H1 (cell line): ENCODE measurements at regions not wholly inside any gene's neighbourhood (a gene's known extent, or its start where the extent isn't known, plus 50 kb on each side); places are given as distances from the start of the nearest gene placed in this dataset.

ENCODE experiments used
- CTCF ChIA-PET: fragments of 300-600 bp; sonication (Branson Sonifier 250); formaldehyde crosslinking; loops from one replicate; lab custom pipeline; 2021; ENCODE audit not compliant: partially characterized antibody; lab: Charles Lee
- POLR2A ChIA-PET: fragments of 300-600 bp; sonication (Branson Sonifier 250); formaldehyde crosslinking; loops from one replicate; lab custom pipeline; 2021; ENCODE audit warnings: inconsistent platforms; ENCODE audit not compliant: partially characterized antibody; lab: Charles Lee
- DNase-seq, 2 experiments: peaks; one replicate each; pipeline versions ENCODE4 v3.0.0 to v3.0.0-alpha.2; 2010 to 2022; ENCODE audit warnings: low spot score in 2 of 2, low read depth in 1 of 2, mixed read lengths in 1 of 2
- FAIRE-seq: peaks from 2 replicates; lab custom pipeline; 2011; peaks lifted over from hg19 to GRCh38; lab: Jason Lieb, UNC
- H2AFZ ChIP-seq: 2 replicates; pipeline ENCODE4 v1.8.1; 2012; ENCODE audit warnings: low read length, inconsistent platforms
- H2AK5ac ChIP-seq: 2 replicates; pipeline ENCODE4 v1.6.1; 2013; ENCODE audit warnings: low read depth, low read length
- H2BK120ac ChIP-seq: replicated peaks from 2 replicates; pipeline ENCODE3; 2013; ENCODE audit warnings: low read depth, low read length, inconsistent platforms
- H2BK12ac ChIP-seq: 2 replicates; pipeline ENCODE4 v1.6.1; 2013; ENCODE audit warnings: low read depth, low read length
- H2BK15ac ChIP-seq: 2 replicates; pipeline ENCODE4 v1.6.1; 2013; ENCODE audit warnings: low read length
- H2BK20ac ChIP-seq: 2 replicates; pipeline ENCODE4 v1.6.1; 2013; ENCODE audit warnings: low read length
- H2BK5ac ChIP-seq: 2 replicates; pipeline ENCODE4 v1.6.1; 2013; ENCODE audit warnings: low read depth, low read length
- H3K14ac ChIP-seq: 2 replicates; pipeline ENCODE4 v1.6.1; 2013; ENCODE audit warnings: inconsistent platforms; ENCODE audit not compliant: insufficient read length
- H3K18ac ChIP-seq: 2 replicates; pipeline ENCODE4 v1.6.1; 2013; ENCODE audit warnings: low read length; ENCODE audit errors: extremely low read depth
- H3K23ac ChIP-seq: 2 replicates; pipeline ENCODE4 v1.6.1; 2013; ENCODE audit warnings: inconsistent platforms; ENCODE audit not compliant: insufficient read length
- H3K23me2 ChIP-seq: 2 replicates; pipeline ENCODE4 v1.6.1; 2013; ENCODE audit warnings: low read depth, low read length
- H3K27ac ChIP-seq: 2 replicates; pipeline ENCODE4 v1.6.1; 2011; ENCODE audit warnings: low read depth, low read length, inconsistent platforms
- H3K27me3 ChIP-seq, 4 experiments: replicated peaks in 1 of 4; 1 replicate in 1 of 4; 2 replicates in 3 of 4; pipeline versions ENCODE4 v1.6.1 to v1.8.1; 2011 to 2013; ENCODE audit warnings: low read length in 3 of 4, mild to moderate bottlenecking in 3 of 4, inconsistent platforms in 2 of 4, mixed read lengths in 2 of 4, moderate library complexity in 1 of 4; ENCODE audit not compliant: control insufficient read depth in 3 of 4, insufficient read depth in 3 of 4; ENCODE audit errors: extremely low read depth in 1 of 4
- H3K36me3 ChIP-seq, 4 experiments: 2 replicates each; pipeline versions ENCODE4 v1.6.1 to v1.8.1; 2011 to 2013; ENCODE audit warnings: mild to moderate bottlenecking in 4 of 4, low read length in 3 of 4, moderate library complexity in 2 of 4, control low read depth in 1 of 4, inconsistent platforms in 1 of 4; ENCODE audit not compliant: insufficient read depth in 4 of 4, control insufficient read depth in 2 of 4
- H3K4ac ChIP-seq: replicated peaks from 2 replicates; pipeline ENCODE3; 2013; ENCODE audit warnings: low read length, low read depth, mixed read lengths, inconsistent platforms; ENCODE audit not compliant: insufficient read length
- H3K4me1 ChIP-seq, 4 experiments: replicated peaks in 1 of 4; 1 replicate in 1 of 4; 2 replicates in 3 of 4; pipeline versions ENCODE4 v1.6.1 to v1.8.1; 2011 to 2013; ENCODE audit warnings: low read length in 3 of 4, inconsistent platforms in 2 of 4, mixed read lengths in 1 of 4; ENCODE audit not compliant: insufficient read depth in 4 of 4, control insufficient read depth in 3 of 4
- H3K4me2 ChIP-seq, 2 experiments: 2 replicates each; pipeline versions ENCODE4 v1.6.1 to v1.8.1; 2011 to 2013; ENCODE audit warnings: low read depth in 2 of 2, low read length in 2 of 2, control low read depth in 1 of 2, inconsistent platforms in 1 of 2, mild to moderate bottlenecking in 1 of 2; ENCODE audit not compliant: insufficient read depth in 1 of 2
- H3K4me3 ChIP-seq, 4 experiments: fragments of 200-600, 300-600 bp in 1 of 4; sonication (generic), shearing (Covaris generic), sonication (Bioruptor Twin) in 1 of 4; 2 replicates each; pipeline versions ENCODE4 v1.5.1 to v1.8.1; 2011 to 2016; ENCODE audit warnings: low read length in 4 of 4, low read depth in 3 of 4, control low read depth in 2 of 4, inconsistent platforms in 2 of 4, mild to moderate bottlenecking in 2 of 4, mixed read lengths in 1 of 4, moderate library complexity in 1 of 4; ENCODE audit not compliant: insufficient read depth in 2 of 4; ENCODE audit errors: extremely low read depth in 1 of 4
- H3K56ac ChIP-seq: replicated peaks from 2 replicates; pipeline ENCODE3; 2013; ENCODE audit warnings: low read depth, mild to moderate bottlenecking, mixed read lengths, low read length, inconsistent platforms; ENCODE audit not compliant: insufficient read length
- H3K79me1 ChIP-seq: 2 replicates; pipeline ENCODE4 v1.6.1; 2013; ENCODE audit warnings: low read depth, low read length, control low read depth
- H3K79me2 ChIP-seq, 2 experiments: 2 replicates each; pipeline versions ENCODE4 v1.6.1 to v1.8.1; 2012 to 2013; ENCODE audit warnings: low read length in 2 of 2, mild to moderate bottlenecking in 2 of 2, inconsistent platforms in 1 of 2; ENCODE audit not compliant: insufficient read depth in 2 of 2, control insufficient read depth in 1 of 2
- H3K9ac ChIP-seq, 4 experiments: replicated peaks in 1 of 4; 1 replicate in 1 of 4; 2 replicates in 3 of 4; pipeline versions ENCODE4 v1.6.1 to v1.8.1; 2011 to 2013; ENCODE audit warnings: low read depth in 3 of 4, low read length in 3 of 4, control low read depth in 2 of 4, mild to moderate bottlenecking in 2 of 4, moderate library complexity in 2 of 4, inconsistent platforms in 1 of 4; ENCODE audit errors: extremely low read depth in 1 of 4
- H3K9me3 ChIP-seq, 2 experiments: 2 replicates each; pipeline versions ENCODE4 v1.6.1 to v1.8.1; 2012 to 2013; ENCODE audit warnings: mild to moderate bottlenecking in 2 of 2, moderate library complexity in 2 of 2, control low read depth in 1 of 2, inconsistent platforms in 1 of 2, low read depth in 1 of 2, low read length in 1 of 2, mixed read lengths in 1 of 2; ENCODE audit not compliant: insufficient read depth in 2 of 2
- H4K20me1 ChIP-seq, 2 experiments: replicated peaks in 1 of 2; 2 replicates each; pipeline versions ENCODE3 to v1.8.1; 2011 to 2013; ENCODE audit warnings: inconsistent platforms in 2 of 2, low read length in 2 of 2, mild to moderate bottlenecking in 1 of 2; ENCODE audit not compliant: insufficient read depth in 2 of 2, control insufficient read depth in 1 of 2
- H4K5ac ChIP-seq: 2 replicates; pipeline ENCODE4 v1.6.1; 2013; ENCODE audit warnings: low read length, low read depth, mixed read lengths, inconsistent platforms; ENCODE audit not compliant: insufficient read length
- H4K8ac ChIP-seq: 2 replicates; pipeline ENCODE4 v1.8.0; 2013; ENCODE audit warnings: mild to moderate bottlenecking, moderate library complexity, low read length, inconsistent platforms; ENCODE audit not compliant: insufficient read depth; ENCODE audit errors: extremely low read depth
- H4K91ac ChIP-seq: replicated peaks from 2 replicates; pipeline ENCODE3; 2013; ENCODE audit warnings: low read length, mixed read lengths, inconsistent platforms; ENCODE audit not compliant: insufficient read length
- CHD2 ChIP-seq: IDR thresholded peaks from 2 replicates; pipeline ENCODE4 v1.6.1; 2012; ENCODE audit warnings: low read length, improper control_type of control experiment
- EGR1 ChIP-seq: IDR thresholded peaks from 2 replicates; pipeline ENCODE4 v1.6.1; 2011; ENCODE audit warnings: low read depth, low read length, borderline replicate concordance
- JUND ChIP-seq: IDR thresholded peaks from 2 replicates; pipeline ENCODE4 v1.6.1; 2011; ENCODE audit warnings: mild to moderate bottlenecking, improper control_type of control experiment, low read length
- RFX5 ChIP-seq: IDR thresholded peaks from 2 replicates; pipeline ENCODE4 v1.6.1; 2011; ENCODE audit warnings: low read depth, low read length, improper control_type of control experiment, borderline replicate concordance
- TEAD4 ChIP-seq: IDR thresholded peaks from 2 replicates; pipeline ENCODE4 v1.6.1; 2012; ENCODE audit warnings: low read depth, low read length, inconsistent platforms, mixed read lengths
- WGBS, 2 experiments: shearing (Covaris generic) in 1 of 2; methylation state at CpG; one replicate each; pipeline versions ENCODE4 v1.1.6 to v1.1.7; 2013 to 2015; ENCODE audit warnings: low lambda C conversion rate in 2 of 2, mixed read lengths in 2 of 2, inconsistent platforms in 1 of 2, low coverage in 1 of 2, missing lambda C conversion rate in 1 of 2; ENCODE audit not compliant: insufficient replicate concordance in 2 of 2, insufficient coverage in 1 of 2, insufficient read length in 1 of 2; ENCODE audit errors: extremely low coverage in 1 of 2, missing lambda C conversion rate in 1 of 2; 5-methylcytosine and 5-hydroxymethylcytosine counted together

- Histone ChIP-seq H3K27me3 (no peaks in the 10 kb centered on the region), H3K4me1 (no peaks in the 10 kb centered on the region), H3K79me1 (no peaks in the 10 kb centered on the region), H4K91ac (no peak overlapping the region), H3K56ac (no peak overlapping the region), H2AFZ (no peak overlapping the region), H3K79me2 (no peaks in the 10 kb centered on the region), H3K9me3 (no peaks in the 10 kb centered on the region), H3K27ac (no peak overlapping the region), H3K4ac (no peak overlapping the region), H3K14ac (no peak overlapping the region), H2BK20ac (no peak overlapping the region), H3K4me3 (no peak overlapping the region), H2BK12ac (no peak overlapping the region), H4K8ac (no peak overlapping the region), H2BK5ac (no peak overlapping the region), H3K23me2 (no peaks in the 10 kb centered on the region), H4K5ac (no peak overlapping the region), H4K20me1 (no peaks in the 10 kb centered on the region), H3K23ac (no peak overlapping the region), H3K36me3 (no peaks in the 10 kb centered on the region), H2BK120ac (no peak overlapping the region), H3K9ac (no peak overlapping the region), H3K4me2 (no peak overlapping the region), H2BK15ac (no peak overlapping the region), H3K18ac (no peak overlapping the region), H2AK5ac (no peak overlapping the region)
- DNase-seq (no peak), FAIRE-seq (no peak)
- POLR2A ChIA-PET, result no interaction called here
- WGBS, 2 experiments, result 91% methylated on average over 4 of the region's 4 CpGs; no CpG with 5 or more reads in 1 of the 2 experiments
- CTCF ChIA-PET, result no interaction called here
- TF ChIP-seq JUND (no peak), TEAD4 (no peak), EGR1 (no peak), RFX5 (no peak), CHD2 (no peak)
Observed at GRCh38 chr4:176561368-176561767, 231.4 kb downstream of the VEGFC start.
